ENCODE measurements at regions not wholly inside any gene's neighbourhood (a gene's known extent, or its start where the extent isn't known, plus 50 kb on each side); places are given as distances from the start of the nearest gene placed in this dataset.

- Histone ChIP-seq H4K20me1 (ENCODE audit: control insufficient read depth, extremely low read depth, insufficient read depth, low read length) (no peaks in the 10 kb centered on the region), H3K79me2 (ENCODE audit: control insufficient read depth, insufficient read depth, low read length) (no peaks in the 10 kb centered on the region), H3K9ac (ENCODE audit: control insufficient read depth, extremely low read depth, insufficient read depth, low read length) (no peak overlapping the region), H3K27me3 (ENCODE audit: control insufficient read depth, extremely low read depth, insufficient read depth, low read length) (no peaks in the 10 kb centered on the region), H3K9me1 (ENCODE audit: control insufficient read depth, extremely low read depth, insufficient read depth, low read length) (no peaks in the 10 kb centered on the region), H3K36me3 (ENCODE audit: control insufficient read depth in 2 of 2, extremely low read depth in 1 of 2, insufficient read depth in 2 of 2, low read length in 2 of 2) (no peaks in the 10 kb centered on the region), H2AFZ (ENCODE audit: control insufficient read depth, low read length) (no peak overlapping the region), H3K27ac (ENCODE audit: control insufficient read depth, insufficient read depth, low read length) (no peak overlapping the region), H3K9me3 (ENCODE audit: control insufficient read depth, low read depth, low read length) (no peaks in the 10 kb centered on the region), H3K4me1 (ENCODE audit: control insufficient read depth, extremely low read depth, insufficient read depth, low read length) (no peaks in the 10 kb centered on the region), H3K4me3 (ENCODE audit: control insufficient read depth in 2 of 3, extremely low read depth in 1 of 3, insufficient read depth in 2 of 3, low read depth in 1 of 3, low read length in 3 of 3) (no peak overlapping the region), H3K4me2 (ENCODE audit: control insufficient read depth, extremely low read depth, insufficient read depth, low read depth, low read length) (no peak overlapping the region)
- peak; percentile 34 for FAIRE-seq
- dilution Hi-C loops (cut with MboI; ENCODE audit: extremely low pct_ligation_motif_present, low sequenced_read_pairs): no loop called here
- TF ChIP-seq, protein P1, sequence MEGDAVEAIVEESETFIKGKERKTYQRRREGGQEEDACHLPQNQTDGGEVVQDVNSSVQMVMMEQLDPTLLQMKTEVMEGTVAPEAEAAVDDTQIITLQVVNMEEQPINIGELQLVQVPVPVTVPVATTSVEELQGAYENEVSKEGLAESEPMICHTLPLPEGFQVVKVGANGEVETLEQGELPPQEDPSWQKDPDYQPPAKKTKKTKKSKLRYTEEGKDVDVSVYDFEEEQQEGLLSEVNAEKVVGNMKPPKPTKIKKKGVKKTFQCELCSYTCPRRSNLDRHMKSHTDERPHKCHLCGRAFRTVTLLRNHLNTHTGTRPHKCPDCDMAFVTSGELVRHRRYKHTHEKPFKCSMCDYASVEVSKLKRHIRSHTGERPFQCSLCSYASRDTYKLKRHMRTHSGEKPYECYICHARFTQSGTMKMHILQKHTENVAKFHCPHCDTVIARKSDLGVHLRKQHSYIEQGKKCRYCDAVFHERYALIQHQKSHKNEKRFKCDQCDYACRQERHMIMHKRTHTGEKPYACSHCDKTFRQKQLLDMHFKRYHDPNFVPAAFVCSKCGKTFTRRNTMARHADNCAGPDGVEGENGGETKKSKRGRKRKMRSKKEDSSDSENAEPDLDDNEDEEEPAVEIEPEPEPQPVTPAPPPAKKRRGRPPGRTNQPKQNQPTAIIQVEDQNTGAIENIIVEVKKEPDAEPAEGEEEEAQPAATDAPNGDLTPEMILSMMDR (optimal IDR thresholded peaks at IDR 0.05 in 1 of 3, IDR thresholded peaks at IDR 0.05 in 1 of 3, conservative IDR thresholded peaks at IDR 0.05 in 1 of 3; ENCODE audit: extremely low read depth in 1 of 3, insufficient read depth in 2 of 3, low read length in 3 of 3): no peak
- no peak for TF ChIP-seq EZH2 (IDR thresholded peaks at IDR 0.05; ENCODE audit: low read length)
- no peak for DNase-seq (ENCODE audit: low read depth, low spot score)
These were observed 309.2 kb upstream of the KITLG start for GRCh38 chr12:88889326-88890110.

GRCh38 chr12:88884600-88884999 is 304.3 kb upstream of the KITLG start:
- DNase-seq (ENCODE audit: low read depth, low spot score): no peak
- no peak for TF ChIP-seq EZH2 (IDR thresholded peaks at IDR 0.05; ENCODE audit: low read length)
- TF ChIP-seq, protein P1 (optimal IDR thresholded peaks at IDR 0.05 in 1 of 3, IDR thresholded peaks at IDR 0.05 in 1 of 3, conservative IDR thresholded peaks at IDR 0.05 in 1 of 3; ENCODE audit: extremely low read depth in 1 of 3, insufficient read depth in 2 of 3, low read length in 3 of 3): no peak
- Histone ChIP-seq H3K9me3 (ENCODE audit: control insufficient read depth, low read depth, low read length) (no peaks in the 10 kb centered on the region), H3K36me3 (ENCODE audit: control insufficient read depth in 2 of 2, extremely low read depth in 1 of 2, insufficient read depth in 2 of 2, low read length in 2 of 2) (no peaks in the 10 kb centered on the region), H3K9me1 (ENCODE audit: control insufficient read depth, extremely low read depth, insufficient read depth, low read length) (no peaks in the 10 kb centered on the region), H3K9ac (ENCODE audit: control insufficient read depth, extremely low read depth, insufficient read depth, low read length) (no peak overlapping the region), H4K20me1 (ENCODE audit: control insufficient read depth, extremely low read depth, insufficient read depth, low read length) (no peaks in the 10 kb centered on the region), H3K27me3 (ENCODE audit: control insufficient read depth, extremely low read depth, insufficient read depth, low read length) (no peaks in the 10 kb centered on the region), H2AFZ (ENCODE audit: control insufficient read depth, low read length) (no peak overlapping the region), H3K4me2 (ENCODE audit: control insufficient read depth, extremely low read depth, insufficient read depth, low read depth, low read length) (no peak overlapping the region), H3K79me2 (ENCODE audit: control insufficient read depth, insufficient read depth, low read length) (no peaks in the 10 kb centered on the region), H3K27ac (ENCODE audit: control insufficient read depth, insufficient read depth, low read length) (no peak overlapping the region), H3K4me3 (ENCODE audit: control insufficient read depth in 2 of 3, extremely low read depth in 1 of 3, insufficient read depth in 2 of 3, low read depth in 1 of 3, low read length in 3 of 3) (no peak overlapping the region), H3K4me1 (ENCODE audit: control insufficient read depth, extremely low read depth, insufficient read depth, low read length) (no peaks in the 10 kb centered on the region)
- dilution Hi-C loops (cut with MboI; ENCODE audit: extremely low pct_ligation_motif_present, low sequenced_read_pairs): no loop called here
- FAIRE-seq: no peak
